Skin epidermis (tissue), 12 donors: ENCODE measurements at regions not wholly inside any gene's neighbourhood (a gene's known extent, or its start where the extent isn't known, plus 50 kb on each side); places are given as distances from the start of the nearest gene placed in this dataset.
"Not testable (repeated sequence)": the region's sequence is repeated elsewhere in the genome, so short reads cannot be mapped to it uniquely, and the experiment has no call there.

Source experiments
- H3K27ac ChIP-seq, 21 experiments: fragments of 200-600 bp; sonication (generic) in 11 of 21; one replicate each; pipeline ENCODE4 v1.5.0; 2020; ENCODE audit warnings: mild to moderate bottlenecking in 3 of 21, inconsistent platforms in 2 of 21, moderate library complexity in 2 of 21
- H3K4me3 ChIP-seq, 7 experiments: fragments of 200-600 bp; sonication (generic) in 2 of 7; one replicate each; pipeline ENCODE4 v1.5.0; 2020; ENCODE audit warnings: inconsistent platforms in 2 of 7, mild to moderate bottlenecking in 2 of 7, moderate library complexity in 1 of 7

DNA sequence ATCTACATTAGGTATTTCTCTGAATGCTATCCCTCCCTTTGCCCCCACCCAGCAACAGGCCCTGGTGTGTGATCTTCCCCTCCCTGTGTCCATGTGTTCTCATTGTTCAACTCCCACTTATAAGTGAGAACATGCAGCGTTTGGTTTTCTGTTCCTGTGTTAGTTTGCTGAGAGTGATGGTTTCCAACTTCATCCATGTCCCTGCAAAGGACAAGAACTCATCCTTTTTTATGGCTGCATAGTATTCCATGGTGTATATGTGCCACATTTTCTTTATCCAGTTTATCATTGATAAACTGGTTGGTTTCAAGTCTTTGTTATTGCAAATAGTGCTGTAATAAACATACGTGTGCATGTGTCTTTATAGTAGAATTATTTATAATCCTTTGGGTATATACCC, 55.5 kb upstream of the RASA1 start:
- H3K27ac ChIP-seq, H3K4me3 ChIP-seq: not testable (repeated sequence)

DNA sequence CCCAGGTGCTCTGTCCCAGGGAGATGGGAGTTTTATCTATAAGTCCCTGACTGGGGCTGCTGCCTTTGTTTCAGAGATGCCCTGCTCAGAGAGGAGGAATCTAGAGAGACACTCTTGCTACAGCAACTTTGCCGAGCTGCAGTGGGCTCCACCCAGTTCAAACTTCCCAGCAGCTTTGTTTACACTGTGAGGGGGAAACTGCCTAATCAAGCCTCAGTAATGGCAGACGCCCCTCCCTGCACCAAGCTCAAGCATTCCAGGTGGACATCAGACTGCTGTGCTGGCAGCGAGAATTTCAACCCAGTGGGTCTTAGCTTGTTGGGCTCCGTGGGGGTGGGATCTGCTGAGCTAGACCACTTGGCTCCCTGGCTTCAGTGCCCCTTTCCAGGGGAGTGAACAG, 50.2 kb upstream of the RASA1 start:
- H3K27ac ChIP-seq, H3K4me3 ChIP-seq: not testable (repeated sequence)
